GM19438 (cell line): ENCODE measurements at regions not wholly inside any gene's neighbourhood (a gene's known extent, or its start where the extent isn't known, plus 50 kb on each side); places are given as distances from the start of the nearest gene placed in this dataset.
"Not testable (repeated sequence)": the region's sequence is repeated elsewhere in the genome, so short reads cannot be mapped to it uniquely, and the experiment has no call there.

ENCODE experiments used
- ATAC-seq: cut with Tn5 transposase; IDR thresholded peaks from one replicate; pipeline ENCODE4 v1.9.1; 2021; ENCODE audit warnings: low read depth; ENCODE audit not compliant: unreplicated experiment

DNA sequence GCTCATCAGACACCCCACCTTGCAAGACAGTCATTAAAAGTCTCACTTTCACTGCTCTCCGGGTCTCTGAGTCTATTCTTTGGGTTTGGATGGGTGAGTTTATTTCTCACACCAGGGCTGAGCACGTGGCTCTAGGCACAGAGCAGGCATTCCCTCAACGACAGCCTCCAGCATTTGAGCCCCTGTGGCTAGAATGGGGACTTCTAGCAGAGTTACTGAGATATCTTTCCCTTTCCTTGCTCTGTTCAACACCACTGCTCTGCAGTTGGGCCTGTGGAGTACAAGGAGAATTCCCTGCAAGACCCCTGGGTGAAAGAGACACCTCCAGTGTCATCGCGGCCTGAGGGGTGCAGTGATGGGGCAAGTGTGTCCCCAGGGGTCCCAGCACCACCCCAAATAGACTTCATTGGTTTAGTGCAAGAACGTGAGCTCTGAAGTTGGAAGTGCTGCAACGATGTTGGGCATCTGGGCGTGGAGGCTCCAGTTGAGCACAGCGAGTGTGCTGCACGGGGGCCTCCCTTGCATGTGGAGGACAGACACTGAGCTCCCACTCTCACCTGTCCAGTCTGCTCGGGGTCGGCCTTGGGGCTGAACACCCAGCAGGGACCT, 184.1 kb upstream of the HS6ST1 start:
- ATAC-seq = no peak

DNA sequence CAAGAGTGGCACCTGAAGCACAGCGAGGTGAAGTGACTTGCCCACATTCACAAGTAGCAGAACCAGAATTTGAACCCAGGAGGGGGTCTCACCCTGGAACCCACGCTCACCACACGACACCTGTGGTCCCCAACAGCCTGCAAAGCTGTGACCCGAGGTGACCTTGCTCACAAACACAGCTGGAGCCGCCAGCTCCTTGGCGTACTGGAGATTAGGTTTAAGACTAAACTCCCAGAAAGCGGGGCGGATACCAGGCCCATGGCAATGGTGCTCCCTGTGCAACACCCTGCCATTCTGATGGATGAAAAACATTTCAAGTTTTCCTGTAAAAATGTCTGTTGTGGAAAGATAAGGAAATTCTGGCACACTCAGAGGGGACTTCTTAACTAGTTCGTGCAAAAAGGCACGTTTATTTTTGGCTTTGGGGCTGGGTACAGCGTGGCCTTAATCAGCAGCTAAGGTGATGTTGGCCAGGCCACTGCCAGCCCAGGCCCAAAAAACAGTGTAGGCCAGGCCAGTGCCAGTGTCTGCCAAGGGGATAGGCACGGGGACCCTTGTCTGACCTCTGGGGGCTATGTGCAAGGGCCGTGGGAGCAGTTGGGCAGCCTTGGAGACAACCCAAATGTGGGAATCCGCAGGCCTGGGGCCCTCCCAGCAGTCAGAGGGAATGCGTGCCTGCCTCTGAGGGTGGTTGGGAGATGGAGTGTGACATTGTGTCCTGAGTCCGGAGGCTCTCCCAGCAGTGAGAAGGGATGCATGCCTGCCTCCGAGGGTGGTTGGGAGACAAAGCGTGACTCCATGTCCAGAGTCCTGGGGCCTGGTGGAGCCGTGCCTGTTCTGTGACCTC, 185.0 kb upstream of the HS6ST1 start:
- ATAC-seq = no peak

- ATAC-seq = no peak
Observed at GRCh38 chr2:128504246-128505149, 185.8 kb upstream of the HS6ST1 start.

DNA sequence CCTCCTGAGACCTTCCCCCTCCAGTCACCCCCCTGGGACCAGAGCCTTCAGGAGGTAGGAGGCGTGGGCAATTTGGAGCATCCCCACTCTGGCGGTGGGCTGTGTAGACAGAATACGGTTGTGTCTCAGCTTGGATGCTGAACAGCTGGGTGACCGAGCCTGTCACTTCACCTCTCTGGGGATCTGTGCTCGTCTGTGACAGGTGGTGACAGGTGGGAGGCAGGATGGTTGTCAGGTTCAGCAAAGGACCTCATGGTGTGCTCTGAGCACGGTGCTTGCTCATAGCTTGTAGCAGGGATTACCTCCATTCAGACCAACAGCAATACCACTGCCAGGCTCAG, 186.5 kb upstream of the HS6ST1 start:
- ATAC-seq = no peak

DNA sequence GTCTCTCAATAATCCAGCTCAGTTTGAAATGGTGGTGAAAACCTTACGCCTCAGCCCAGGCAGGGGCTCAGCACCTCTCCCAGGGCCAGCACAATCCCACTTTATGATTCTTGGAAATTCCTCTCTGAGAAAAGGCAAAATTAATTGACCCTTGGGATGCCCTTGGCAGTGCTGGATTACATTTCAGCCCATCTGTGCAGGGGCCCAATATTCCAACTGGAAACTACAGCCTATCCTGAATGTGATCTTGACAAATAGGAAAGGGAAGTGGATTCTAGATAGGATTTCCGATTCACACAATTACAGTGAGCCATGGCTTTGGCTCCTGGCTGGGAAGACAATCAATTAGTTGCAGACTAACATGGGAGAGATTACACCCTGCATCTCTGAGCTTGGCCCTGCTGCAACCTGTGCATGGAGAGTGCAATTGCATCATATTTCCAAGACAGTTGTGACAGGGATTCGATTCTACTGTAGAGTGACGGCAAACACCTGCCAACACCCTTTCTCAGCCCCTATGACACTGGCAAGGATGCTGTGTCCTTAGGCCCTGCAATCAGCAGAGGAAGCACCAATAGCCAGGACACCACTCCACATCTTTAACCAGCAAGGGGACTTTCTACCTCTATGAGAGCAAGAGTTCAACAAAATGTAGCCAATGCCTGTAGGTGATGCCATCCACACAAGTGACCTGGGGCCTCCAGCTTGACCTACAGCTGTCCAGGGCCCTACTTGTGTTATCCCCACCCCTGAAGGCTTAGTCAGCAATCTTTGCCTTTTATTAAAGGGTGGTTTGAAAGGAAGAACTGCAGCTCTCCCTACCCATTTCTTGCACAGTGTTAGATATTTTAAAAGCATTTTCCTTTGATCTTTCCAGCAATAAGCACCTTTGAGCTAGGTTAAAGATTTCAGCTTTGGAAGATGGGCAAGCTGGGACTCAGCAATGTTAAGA, 187.2 kb upstream of the HS6ST1 start:
- no peak for ATAC-seq

DNA sequence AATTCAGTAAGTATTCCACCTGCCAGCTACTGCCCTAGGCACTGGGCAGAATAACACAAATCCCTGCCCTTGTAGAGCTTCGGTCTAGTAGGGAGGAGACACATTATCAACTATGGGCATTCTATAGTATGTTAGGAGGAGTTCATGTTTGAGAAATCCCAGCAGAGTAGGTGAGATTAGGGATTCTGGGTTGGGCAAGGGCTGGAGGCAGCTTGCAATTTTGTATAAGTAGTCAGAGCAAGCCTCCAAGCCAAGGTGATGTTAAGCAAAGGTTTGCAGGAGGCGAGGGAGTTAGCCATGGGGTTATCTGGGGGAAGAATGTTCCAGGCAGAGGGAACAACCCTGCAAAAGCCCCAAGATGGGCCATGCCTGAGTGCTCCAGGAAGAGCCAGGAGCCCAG, 187.9 kb upstream of the HS6ST1 start:
- no peak for ATAC-seq

DNA sequence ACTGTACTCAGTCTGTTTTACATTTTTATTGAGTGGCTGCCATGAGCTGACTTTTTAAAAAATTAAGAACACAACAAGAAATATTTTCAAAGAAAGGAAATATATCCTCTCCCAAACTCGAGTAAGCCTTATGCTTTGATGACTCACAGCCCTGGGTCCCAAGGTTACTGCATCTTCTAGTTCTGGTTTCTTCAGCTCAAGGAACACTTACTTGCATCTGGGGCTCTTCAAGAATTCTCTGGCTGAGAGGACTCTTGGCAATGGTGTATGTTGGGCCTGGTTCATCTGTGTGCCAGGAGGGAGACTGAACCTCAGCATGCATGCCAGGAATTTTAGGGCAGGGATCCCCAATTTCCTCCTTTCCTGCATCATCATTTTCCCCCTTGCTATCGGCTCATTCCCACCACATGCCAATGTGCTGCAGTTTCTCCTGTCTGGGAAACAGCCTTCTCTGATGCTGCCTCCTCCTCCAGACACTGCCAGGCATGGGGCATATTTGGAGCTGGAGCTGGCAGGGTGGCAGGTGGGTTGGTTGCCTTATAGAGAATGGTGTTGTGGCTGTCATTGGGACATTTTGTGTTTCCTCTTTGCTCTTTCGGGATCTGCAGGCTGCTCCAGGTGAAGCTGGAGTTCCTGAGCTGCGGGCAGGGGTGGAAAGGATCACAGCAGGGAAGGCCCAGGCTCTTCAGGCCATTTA, 192.2 kb upstream of the HS6ST1 start:
- no peak for ATAC-seq

DNA sequence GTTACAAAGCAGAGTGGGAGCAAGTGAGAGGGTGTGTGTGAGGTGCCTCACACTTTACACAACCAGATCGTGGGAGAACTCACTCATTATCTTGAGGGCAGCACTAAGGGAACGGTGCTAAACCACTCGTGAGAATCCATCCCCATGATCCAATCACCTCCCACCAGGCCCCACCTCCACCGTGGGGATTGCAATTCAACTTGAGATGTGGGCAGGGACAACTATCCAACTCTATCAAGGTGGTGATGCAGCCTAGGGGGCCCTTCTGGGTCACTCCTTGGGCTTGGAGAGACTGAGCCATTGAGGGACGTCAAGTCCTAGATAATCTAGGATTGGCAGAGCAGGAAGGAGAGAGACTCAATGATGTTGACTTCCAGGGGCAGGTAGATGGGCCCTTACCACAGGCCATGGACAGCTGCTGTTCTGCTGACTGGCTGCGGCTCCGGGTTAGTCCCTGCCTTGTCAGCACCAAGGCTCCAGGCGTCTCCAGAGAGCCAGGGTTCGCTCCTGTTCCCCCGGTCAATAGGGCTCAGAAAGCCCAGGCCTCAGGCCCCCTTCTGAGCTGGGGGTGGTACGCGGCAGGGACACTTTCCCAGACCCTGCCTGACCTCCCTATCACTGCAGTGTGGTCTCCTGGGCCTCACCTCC, 193.2 kb upstream of the HS6ST1 start:
- no peak for ATAC-seq

DNA sequence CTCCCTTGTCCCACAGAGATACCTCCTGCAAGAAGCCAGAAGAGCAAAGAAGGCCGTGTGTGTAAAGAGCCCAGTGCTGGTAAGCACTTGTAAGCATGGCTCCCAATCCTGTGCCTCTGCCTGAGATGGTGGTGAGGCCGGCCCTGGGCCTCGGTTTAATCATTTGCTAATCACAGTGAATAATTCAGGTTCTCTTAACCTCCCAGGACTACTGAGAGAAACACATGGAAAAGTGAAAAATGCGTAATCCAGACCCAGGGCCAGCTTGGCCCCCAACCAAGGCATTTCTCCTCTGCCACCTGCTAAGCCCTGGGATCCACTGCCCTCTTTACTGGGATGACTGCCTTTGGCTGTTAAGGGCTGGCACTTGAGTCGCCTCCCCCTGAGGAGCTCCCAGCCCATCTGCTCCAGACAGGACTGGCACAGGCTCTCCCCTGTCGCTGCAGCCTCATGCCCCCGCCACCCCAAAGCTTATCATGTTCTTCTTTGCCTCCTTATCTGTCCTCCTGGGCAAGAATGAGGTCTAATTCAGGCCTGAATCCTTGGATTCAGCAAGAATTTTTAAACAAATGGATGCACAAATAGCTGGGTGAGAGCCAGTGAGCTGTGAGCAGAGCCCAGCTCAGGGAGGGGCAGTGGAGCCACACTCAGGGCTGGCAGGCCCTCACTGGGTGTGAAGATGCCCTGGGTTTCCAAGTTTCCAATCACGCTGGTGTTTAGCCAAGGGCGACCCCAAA, 193.9 kb upstream of the HS6ST1 start:
- ATAC-seq = no peak

DNA sequence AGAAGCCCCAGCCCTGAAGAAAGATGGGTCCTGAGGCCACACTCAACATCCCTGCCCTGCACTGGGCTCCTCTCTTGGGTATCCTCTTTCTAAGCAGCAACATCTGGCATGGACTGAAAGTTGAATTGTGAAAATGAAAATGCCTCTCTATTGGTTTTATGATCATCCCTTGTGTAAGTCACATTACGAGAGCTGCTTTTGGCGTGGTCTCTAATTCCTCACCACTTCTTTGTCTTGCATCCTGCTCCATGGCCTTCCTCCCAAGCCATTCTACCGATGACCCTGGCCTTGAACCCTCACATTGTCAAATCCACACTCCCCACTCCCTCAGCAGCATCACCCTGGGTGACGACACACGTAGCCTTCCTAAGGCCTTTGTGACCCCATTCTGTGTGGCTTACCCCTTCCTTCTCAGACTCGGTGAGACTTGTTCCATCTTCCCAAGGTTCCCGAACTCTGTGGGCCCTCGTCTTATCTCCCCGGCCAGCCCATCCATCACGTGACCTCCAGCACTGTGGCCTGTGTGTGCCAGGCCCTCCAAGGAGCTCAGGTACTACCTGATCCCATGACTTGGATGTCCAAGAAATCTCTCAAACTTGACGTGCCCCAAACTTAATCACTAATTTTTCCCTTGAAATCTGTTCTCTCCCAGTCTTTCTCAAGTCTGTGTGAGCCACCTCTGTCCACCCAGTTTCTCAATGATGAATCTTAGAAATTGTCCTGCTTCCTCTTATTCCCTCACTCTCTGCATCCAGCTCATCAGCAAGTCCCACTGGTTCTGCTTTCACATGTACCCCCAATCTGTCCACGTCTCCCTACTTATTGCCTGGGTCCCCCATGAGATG, 194.7 kb upstream of the HS6ST1 start:
- peak; percentile 61 for ATAC-seq

DNA sequence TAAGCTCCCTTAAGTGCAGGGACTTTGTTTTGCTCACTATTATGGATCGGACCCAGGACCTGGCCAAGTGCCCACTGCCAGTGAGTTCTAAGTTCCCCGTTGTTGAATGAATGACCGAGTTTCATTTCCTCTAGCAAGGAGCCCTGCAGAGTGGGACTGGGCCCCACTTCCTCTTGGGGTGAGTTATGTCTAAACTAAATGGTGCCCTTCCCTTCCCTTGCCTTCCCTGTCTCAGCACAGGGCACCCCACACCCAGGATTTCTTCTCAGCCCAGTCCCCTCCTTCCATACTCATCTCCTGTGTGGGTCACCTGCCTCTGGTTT, 195.3 kb upstream of the HS6ST1 start:
- ATAC-seq = peak; percentile 83

DNA sequence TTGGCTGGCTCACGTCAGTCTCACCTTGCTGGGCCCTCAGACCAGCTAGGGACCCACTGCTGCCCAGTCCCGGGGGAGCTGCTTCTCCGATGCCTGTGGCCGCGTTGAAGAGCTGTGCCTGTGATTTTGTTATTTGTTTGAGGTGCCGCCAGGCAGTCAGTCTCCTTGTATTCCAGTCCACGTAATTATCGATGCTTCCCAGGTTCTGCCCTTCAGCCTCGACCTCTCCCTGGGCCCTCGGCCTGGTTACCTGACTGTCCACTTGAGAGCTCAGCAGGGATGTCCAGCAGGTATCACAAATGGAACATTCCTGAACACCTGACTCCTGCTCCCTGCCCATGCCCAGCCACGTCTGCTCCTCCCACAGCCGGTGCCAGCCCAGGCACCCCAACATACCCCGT, 195.9 kb upstream of the HS6ST1 start:
- no peak for ATAC-seq

GRCh38 chr2:128516938-128517337, 198.3 kb upstream of the HS6ST1 start:
- ATAC-seq = no peak

DNA sequence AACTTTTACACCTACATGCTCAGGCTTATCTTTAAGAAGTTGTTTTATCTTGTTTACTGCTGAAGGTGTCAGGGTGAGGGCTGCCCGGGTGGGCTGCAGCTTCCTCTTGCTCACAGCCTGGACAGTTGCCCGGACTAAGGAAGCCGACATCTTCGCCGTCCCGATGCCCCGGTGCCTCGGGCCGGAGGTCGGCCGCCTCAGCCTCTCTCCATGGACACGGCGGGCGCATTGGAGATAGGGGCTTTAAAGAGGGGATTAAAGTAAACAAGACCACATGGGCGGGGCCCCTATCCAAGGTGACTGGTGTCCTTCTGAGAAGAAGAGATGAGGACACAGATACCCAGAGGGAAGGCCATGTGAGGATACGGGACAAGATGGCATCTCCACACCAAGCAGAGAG, 200.4 kb upstream of the HS6ST1 start:
- ATAC-seq = not testable (repeated sequence)

DNA sequence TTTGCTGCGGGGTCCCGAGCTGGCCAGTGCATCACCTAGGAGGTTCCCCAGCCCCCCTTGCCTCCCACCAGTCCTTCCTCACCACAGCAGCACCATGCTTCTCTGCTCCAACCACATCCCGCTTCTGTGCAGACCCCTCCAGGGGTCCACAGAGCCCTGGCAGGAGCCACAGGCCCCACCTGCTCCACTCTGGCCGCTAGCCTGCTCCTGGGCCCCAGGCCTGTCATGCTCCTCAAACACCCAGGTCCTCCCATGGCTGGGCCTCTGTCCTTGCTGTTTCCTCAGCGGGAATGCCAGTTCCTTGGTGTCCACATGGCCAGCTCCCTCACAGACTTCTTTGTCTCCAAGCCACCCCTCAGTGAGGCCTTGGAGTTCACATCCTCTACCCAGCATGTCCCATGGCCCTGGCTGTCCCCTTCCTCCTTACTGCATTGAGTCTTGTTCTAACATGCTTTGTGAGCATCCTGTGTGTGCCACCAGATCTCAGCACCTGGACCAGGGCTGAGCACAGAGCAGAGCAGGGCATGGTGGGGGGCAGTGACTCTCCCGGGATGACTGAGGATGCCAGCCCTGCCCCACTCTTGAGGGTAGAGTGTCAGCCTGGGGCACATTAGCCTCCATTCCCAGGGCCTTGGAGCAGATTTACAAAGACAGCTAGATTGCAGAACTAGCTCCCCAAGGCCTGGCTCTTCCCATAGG, 201.0 kb upstream of the HS6ST1 start:
- ATAC-seq = no peak

DNA sequence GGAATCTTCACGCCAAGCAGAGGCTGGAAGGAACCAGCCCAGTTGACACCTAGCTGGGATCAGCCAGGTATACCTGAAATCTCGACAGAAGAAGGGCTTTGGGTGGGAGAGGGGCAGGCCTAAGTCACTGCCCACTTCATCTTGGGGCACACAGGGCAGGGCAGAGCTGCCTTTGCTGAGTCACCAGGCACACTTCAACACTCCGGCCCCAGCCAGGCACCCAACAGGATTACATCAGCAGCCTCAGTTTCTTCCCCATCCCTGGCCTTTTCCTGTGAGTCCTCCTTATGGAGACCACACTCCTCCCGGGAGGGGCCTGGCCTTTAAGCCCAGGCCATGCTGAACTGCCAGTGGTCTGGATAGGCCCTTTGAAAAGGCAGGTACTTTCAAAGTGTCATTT, 201.7 kb upstream of the HS6ST1 start:
- ATAC-seq = no peak

- ATAC-seq = peak; percentile 86
Observed at GRCh38 chr2:128520791-128521190, 202.1 kb upstream of the HS6ST1 start.
